ENCODE measurements at regions not wholly inside any gene's neighbourhood (a gene's known extent, or its start where the extent isn't known, plus 50 kb on each side); places are given as distances from the start of the nearest gene placed in this dataset.

GRCh38 chr1:188220051-188220450 is 1391.3 kb downstream of the PLA2G4A start:
- Histone ChIP-seq H3K27ac (ENCODE audit: low read length) (no peak overlapping the region), H3K4me3 (ENCODE audit: low read length) (no peak overlapping the region), H3K27me3 (ENCODE audit: control insufficient read depth, insufficient read depth, low read length) (no peaks in the 10 kb centered on the region), H3K9me3 (ENCODE audit: control insufficient read depth, low read depth, low read length) (no peaks in the 10 kb centered on the region), H3K36me3 (ENCODE audit: control insufficient read depth, insufficient read depth, low read length) (no peaks in the 10 kb centered on the region), H3K4me1 (ENCODE audit: control insufficient read depth, insufficient read depth, low read length) (no peaks in the 10 kb centered on the region)
- no peak for DNase-seq
- 86% methylated on average over 1 of the region's 1 CpG for WGBS (ENCODE audit: insufficient coverage, low lambda C conversion rate)

DNA sequence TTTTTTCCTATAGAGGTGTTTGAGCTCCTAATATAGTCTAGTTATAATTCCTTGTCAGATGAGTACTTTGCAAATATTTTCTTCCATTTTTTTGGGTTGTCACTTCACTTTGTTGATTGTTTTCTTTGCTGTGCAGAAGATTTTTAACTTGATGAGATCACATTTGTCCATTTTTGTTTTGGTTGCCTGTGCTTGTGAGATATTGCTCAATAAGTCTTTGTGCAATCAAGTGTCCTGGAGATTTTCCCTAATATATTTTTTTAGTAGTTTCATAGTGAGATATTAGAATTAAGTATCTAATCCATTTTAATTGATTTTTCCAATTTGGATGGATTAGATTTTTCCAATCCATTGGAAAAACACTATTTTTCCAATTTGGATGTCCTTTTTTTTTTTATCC is 1395.5 kb downstream of the PLA2G4A start:
- no peak overlapping the region for H3K27ac ChIP-seq (ENCODE audit: low read length)
- H3K27me3 ChIP-seq (ENCODE audit: control insufficient read depth, insufficient read depth, low read length), result no peaks in the 10 kb centered on the region
- no peaks in the 10 kb centered on the region for H3K36me3 ChIP-seq (ENCODE audit: control insufficient read depth, insufficient read depth, low read length)
- no peaks in the 10 kb centered on the region for H3K9me3 ChIP-seq (ENCODE audit: control insufficient read depth, low read depth, low read length)
- H3K4me3 ChIP-seq (ENCODE audit: low read length), result no peak overlapping the region
- no peaks in the 10 kb centered on the region for H3K4me1 ChIP-seq (ENCODE audit: control insufficient read depth, insufficient read depth, low read length)
- no peak for DNase-seq

- no peak for DNase-seq
- no peaks in the 10 kb centered on the region for H3K4me1 ChIP-seq (ENCODE audit: control insufficient read depth, insufficient read depth, low read length)
- H3K4me3 ChIP-seq (ENCODE audit: low read length), result no peak overlapping the region
- no peaks in the 10 kb centered on the region for H3K9me3 ChIP-seq (ENCODE audit: control insufficient read depth, low read depth, low read length)
- H3K27ac ChIP-seq (ENCODE audit: low read length), result no peak overlapping the region
- 79% methylated on average over 1 of the region's 1 CpG for WGBS (ENCODE audit: insufficient coverage, low lambda C conversion rate)
- no peaks in the 10 kb centered on the region for H3K36me3 ChIP-seq (ENCODE audit: control insufficient read depth, insufficient read depth, low read length)
- H3K27me3 ChIP-seq (ENCODE audit: control insufficient read depth, insufficient read depth, low read length), result no peaks in the 10 kb centered on the region
Observed at GRCh38 chr1:188225975-188226374, 1397.2 kb downstream of the PLA2G4A start.

GRCh38 chr1:188228623-188229022 is 1399.9 kb downstream of the PLA2G4A start:
- no peak for DNase-seq
- Histone ChIP-seq H3K27ac (ENCODE audit: low read length) (no peak overlapping the region), H3K4me1 (ENCODE audit: control insufficient read depth, insufficient read depth, low read length) (no peaks in the 10 kb centered on the region), H3K27me3 (ENCODE audit: control insufficient read depth, insufficient read depth, low read length) (no peaks in the 10 kb centered on the region), H3K4me3 (ENCODE audit: low read length) (no peak overlapping the region), H3K36me3 (ENCODE audit: control insufficient read depth, insufficient read depth, low read length) (no peaks in the 10 kb centered on the region), H3K9me3 (ENCODE audit: control insufficient read depth, low read depth, low read length) (no peaks in the 10 kb centered on the region)

- Histone ChIP-seq H3K27ac (ENCODE audit: low read length) (no peak overlapping the region), H3K36me3 (ENCODE audit: control insufficient read depth, insufficient read depth, low read length) (no peaks in the 10 kb centered on the region), H3K27me3 (ENCODE audit: control insufficient read depth, insufficient read depth, low read length) (no peaks in the 10 kb centered on the region), H3K4me1 (ENCODE audit: control insufficient read depth, insufficient read depth, low read length) (no peaks in the 10 kb centered on the region), H3K4me3 (ENCODE audit: low read length) (no peak overlapping the region), H3K9me3 (ENCODE audit: control insufficient read depth, low read depth, low read length) (no peaks in the 10 kb centered on the region)
- no peak for DNase-seq
- WGBS (ENCODE audit: insufficient coverage, low lambda C conversion rate), result 100% methylated on average over 1 of the region's 2 CpGs
Observed at GRCh38 chr1:188237573-188238348, 1409.0 kb downstream of the PLA2G4A start.

DNA sequence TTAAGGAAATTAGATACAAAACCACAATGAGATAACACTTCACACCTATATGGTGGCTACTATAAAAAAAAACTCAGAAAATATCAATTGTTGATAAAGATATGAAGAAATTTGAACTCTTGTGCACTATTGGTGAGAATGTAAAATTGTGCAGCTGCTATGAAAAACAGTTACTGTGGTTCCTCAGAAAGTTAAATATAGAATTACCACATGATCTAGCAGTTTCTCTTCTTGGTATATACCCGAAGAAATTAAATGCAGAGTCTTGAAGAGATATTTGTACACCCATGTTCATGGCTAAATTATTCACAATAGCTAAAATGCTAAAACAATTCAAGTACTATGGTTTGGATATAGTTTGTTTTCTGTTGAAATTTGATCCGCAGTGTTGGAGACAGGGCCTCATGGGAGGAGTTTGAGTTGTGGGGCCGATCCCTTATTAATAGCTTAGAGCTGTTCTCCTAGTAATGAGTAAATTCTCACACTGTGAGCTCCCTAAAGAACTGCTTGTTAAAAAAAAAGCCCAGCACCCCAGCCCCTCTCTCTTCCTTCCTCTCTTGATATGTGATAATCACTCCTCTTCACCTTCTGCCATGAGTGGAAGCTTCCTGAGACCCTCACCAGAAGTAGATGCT is 1412.1 kb downstream of the PLA2G4A start:
- Histone ChIP-seq H3K4me3 (ENCODE audit: low read length) (no peak overlapping the region), H3K27ac (ENCODE audit: low read length) (no peak overlapping the region)
- WGBS (ENCODE audit: insufficient coverage, low lambda C conversion rate), result no CpG with 5 or more reads among the region's 3 CpGs

DNA sequence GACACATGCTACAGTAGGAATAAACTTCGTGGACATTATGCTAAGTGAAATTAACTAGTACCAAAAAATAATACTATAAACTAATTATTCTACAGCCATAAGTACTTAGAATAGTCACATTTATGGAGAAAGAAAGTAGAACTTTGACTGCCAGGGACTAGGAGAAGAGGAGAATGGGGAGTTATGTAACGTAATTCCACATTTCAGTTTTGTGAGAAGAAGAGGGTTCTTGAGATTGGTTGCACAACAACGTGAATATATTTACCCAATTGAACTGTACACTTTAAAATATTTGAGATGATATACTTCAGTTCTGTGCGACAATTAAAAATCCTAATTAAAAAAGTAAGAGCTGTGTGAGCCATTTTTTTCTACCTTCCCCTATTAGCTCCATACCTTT is 1412.9 kb downstream of the PLA2G4A start:
- H3K27ac ChIP-seq (ENCODE audit: low read length), result no peak overlapping the region
- H3K9me3 ChIP-seq (ENCODE audit: control insufficient read depth, low read depth, low read length), result no peaks in the 10 kb centered on the region
- no peaks in the 10 kb centered on the region for H3K4me1 ChIP-seq (ENCODE audit: control insufficient read depth, insufficient read depth, low read length)
- no peak overlapping the region for H3K4me3 ChIP-seq (ENCODE audit: low read length)
- no peaks in the 10 kb centered on the region for H3K36me3 ChIP-seq (ENCODE audit: control insufficient read depth, insufficient read depth, low read length)
- 81% methylated on average over 2 of the region's 4 CpGs for WGBS (ENCODE audit: insufficient coverage, low lambda C conversion rate)
- no peak for DNase-seq
- no peaks in the 10 kb centered on the region for H3K27me3 ChIP-seq (ENCODE audit: control insufficient read depth, insufficient read depth, low read length)

More for the DNA sequence above, 1412.1 kb downstream of the PLA2G4A start:
- Histone ChIP-seq H3K27me3 (ENCODE audit: control insufficient read depth, insufficient read depth, low read length) (no peaks in the 10 kb centered on the region), H3K9me3 (ENCODE audit: control insufficient read depth, low read depth, low read length) (no peaks in the 10 kb centered on the region), H3K36me3 (ENCODE audit: control insufficient read depth, insufficient read depth, low read length) (no peaks in the 10 kb centered on the region), H3K4me1 (ENCODE audit: control insufficient read depth, insufficient read depth, low read length) (no peaks in the 10 kb centered on the region)
- DNase-seq, result no peak

- Histone ChIP-seq H3K27ac (ENCODE audit: low read length) (no peak overlapping the region), H3K4me1 (ENCODE audit: control insufficient read depth, insufficient read depth, low read length) (no peaks in the 10 kb centered on the region), H3K36me3 (ENCODE audit: control insufficient read depth, insufficient read depth, low read length) (no peaks in the 10 kb centered on the region), H3K9me3 (ENCODE audit: control insufficient read depth, low read depth, low read length) (no peaks in the 10 kb centered on the region), H3K27me3 (ENCODE audit: control insufficient read depth, insufficient read depth, low read length) (no peaks in the 10 kb centered on the region), H3K4me3 (ENCODE audit: low read length) (no peak overlapping the region)
- WGBS (ENCODE audit: insufficient coverage, low lambda C conversion rate), result no CpG with 5 or more reads among the region's 3 CpGs
- no peak for DNase-seq
Observed at GRCh38 chr1:188243456-188243855, 1414.7 kb downstream of the PLA2G4A start.

DNA sequence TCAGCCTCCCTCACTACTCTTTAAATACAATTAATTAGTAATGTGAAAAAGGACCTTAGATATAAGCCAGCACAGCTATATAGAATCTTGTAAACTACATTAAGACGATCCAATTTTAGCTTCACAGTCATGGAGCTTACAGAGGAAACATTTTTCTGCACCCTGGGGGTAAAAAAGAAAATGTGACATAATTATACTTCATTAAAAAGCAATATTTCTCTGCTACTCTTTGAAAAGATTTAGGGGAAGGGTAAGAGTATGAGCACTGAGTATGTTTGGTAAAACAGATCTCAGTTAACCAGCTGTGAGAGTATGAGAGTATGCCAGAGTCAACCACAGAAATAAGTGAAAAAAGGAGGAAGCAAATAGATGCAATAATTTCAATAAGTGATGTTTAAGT is 1415.9 kb downstream of the PLA2G4A start:
- Histone ChIP-seq H3K4me3 (ENCODE audit: low read length) (no peak overlapping the region), H3K9me3 (ENCODE audit: control insufficient read depth, low read depth, low read length) (no peaks in the 10 kb centered on the region), H3K4me1 (ENCODE audit: control insufficient read depth, insufficient read depth, low read length) (no peaks in the 10 kb centered on the region), H3K36me3 (ENCODE audit: control insufficient read depth, insufficient read depth, low read length) (no peaks in the 10 kb centered on the region), H3K27me3 (ENCODE audit: control insufficient read depth, insufficient read depth, low read length) (no peaks in the 10 kb centered on the region), H3K27ac (ENCODE audit: low read length) (no peak overlapping the region)
- WGBS (ENCODE audit: insufficient coverage, low lambda C conversion rate), result 100% methylated on average over 1 of the region's 1 CpG
- DNase-seq, result no peak

- no peak overlapping the region for H3K27ac ChIP-seq (ENCODE audit: low read length)
- peaks cover 3% of the 10 kb centered on the region for H3K9me3 ChIP-seq (ENCODE audit: control insufficient read depth, low read depth, low read length)
- H3K27me3 ChIP-seq (ENCODE audit: control insufficient read depth, insufficient read depth, low read length), result no peaks in the 10 kb centered on the region
- no peak overlapping the region for H3K4me3 ChIP-seq (ENCODE audit: low read length)
- no peaks in the 10 kb centered on the region for H3K36me3 ChIP-seq (ENCODE audit: control insufficient read depth, insufficient read depth, low read length)
- DNase-seq, result no peak
- no peaks in the 10 kb centered on the region for H3K4me1 ChIP-seq (ENCODE audit: control insufficient read depth, insufficient read depth, low read length)
- WGBS (ENCODE audit: insufficient coverage, low lambda C conversion rate), result no CpG with 5 or more reads among the region's 1 CpG
Observed at GRCh38 chr1:188247255-188247654, 1418.5 kb downstream of the PLA2G4A start.

GRCh38 chr1:188249811-188250210 is 1421.1 kb downstream of the PLA2G4A start:
- no peaks in the 10 kb centered on the region for H3K27me3 ChIP-seq (ENCODE audit: control insufficient read depth, insufficient read depth, low read length)
- H3K4me1 ChIP-seq (ENCODE audit: control insufficient read depth, insufficient read depth, low read length), result no peaks in the 10 kb centered on the region
- DNase-seq, result no peak
- H3K9me3 ChIP-seq (ENCODE audit: control insufficient read depth, low read depth, low read length), result peaks cover 3% of the 10 kb centered on the region
- H3K4me3 ChIP-seq (ENCODE audit: low read length), result no peak overlapping the region
- no peak overlapping the region for H3K27ac ChIP-seq (ENCODE audit: low read length)
- H3K36me3 ChIP-seq (ENCODE audit: control insufficient read depth, insufficient read depth, low read length), result no peaks in the 10 kb centered on the region
- no CpG with 5 or more reads among the region's 2 CpGs for WGBS (ENCODE audit: insufficient coverage, low lambda C conversion rate)
